ENCODE measurements at regions not wholly inside any gene's neighbourhood (a gene's known extent, or its start where the extent isn't known, plus 50 kb on each side); places are given as distances from the start of the nearest gene placed in this dataset.
"Not testable (repeated sequence)": the region's sequence is repeated elsewhere in the genome, so short reads cannot be mapped to it uniquely, and the experiment has no call there.

- no peak overlapping the region for H3K4me3 ChIP-seq
- H3K27me3 ChIP-seq, result peaks cover 7% of the 10 kb centered on the region; the same call in 1 of the 2 replicates
- no peaks in the 10 kb centered on the region for H3K36me3 ChIP-seq
- H3K9me3 ChIP-seq, result no peaks in the 10 kb centered on the region
- peak; percentile 39 for DNase-seq
Measured at GRCh38 chr5:36739751-36740221, 133.4 kb downstream of the SLC1A3 start.

GRCh38 chr5:36740259-36740898, 134.0 kb downstream of the SLC1A3 start:
- no peaks in the 10 kb centered on the region for H3K9me3 ChIP-seq
- no peak for DNase-seq
- no peaks in the 10 kb centered on the region for H3K36me3 ChIP-seq
- H3K4me3 ChIP-seq, result no peak overlapping the region
- peaks cover 8% of the 10 kb centered on the region for H3K27me3 ChIP-seq

GRCh38 chr5:36741128-36741527, 134.7 kb downstream of the SLC1A3 start:
- Histone ChIP-seq H3K36me3 (no peaks in the 10 kb centered on the region), H3K27me3 (peaks cover 13% of the 10 kb centered on the region), H3K9me3 (no peaks in the 10 kb centered on the region), H3K4me3 (no peak overlapping the region)
- DNase-seq, result no peak

GRCh38 chr5:36743891-36744772, 132.4 kb upstream of the NIPBL start:
- Histone ChIP-seq H3K4me3 (peak overlapping the region; percentile 54), H3K27me3 (peaks cover 23% of the 10 kb centered on the region), H3K9me3 (no peaks in the 10 kb centered on the region), H3K36me3 (no peaks in the 10 kb centered on the region)
- peak; percentile 78 for DNase-seq

- peaks cover 32% of the 10 kb centered on the region for H3K27me3 ChIP-seq
- H3K9me3 ChIP-seq, result no peaks in the 10 kb centered on the region
- no peaks in the 10 kb centered on the region for H3K36me3 ChIP-seq
- H3K4me3 ChIP-seq, result peak overlapping the region; percentile 54
- DNase-seq, result no peak
Measured at GRCh38 chr5:36744773-36745589, 131.6 kb upstream of the NIPBL start.

GRCh38 chr5:36747794-36748193, 128.8 kb upstream of the NIPBL start:
- not testable (repeated sequence) for H3K4me3 ChIP-seq, H3K36me3 ChIP-seq, DNase-seq, H3K9me3 ChIP-seq
- peaks cover 36% of the 10 kb centered on the region for H3K27me3 ChIP-seq

GRCh38 chr5:36751886-36752285, 124.7 kb upstream of the NIPBL start:
- no peaks in the 10 kb centered on the region for H3K36me3 ChIP-seq
- no peak for DNase-seq
- H3K27me3 ChIP-seq, result peaks cover 18% of the 10 kb centered on the region; the same call in 1 of the 2 replicates
- H3K4me3 ChIP-seq, result no peak overlapping the region
- no peaks in the 10 kb centered on the region for H3K9me3 ChIP-seq

- Histone ChIP-seq H3K9me3 (no peaks in the 10 kb centered on the region), H3K27me3 (peaks cover 8% of the 10 kb centered on the region; the same call in 1 of the 2 replicates), H3K36me3 (no peaks in the 10 kb centered on the region), H3K4me3 (no peak overlapping the region)
- DNase-seq, result no peak
Measured at GRCh38 chr5:36755342-36755741, 121.2 kb upstream of the NIPBL start.

- H3K36me3 ChIP-seq, result no peaks in the 10 kb centered on the region
- no peaks in the 10 kb centered on the region for H3K9me3 ChIP-seq
- peaks cover 5% of the 10 kb centered on the region; the same call in 1 of the 2 replicates for H3K27me3 ChIP-seq
- no peak for DNase-seq
- H3K4me3 ChIP-seq, result no peak overlapping the region
Measured at GRCh38 chr5:36755920-36756488, 120.6 kb upstream of the NIPBL start.

- H3K9me3 ChIP-seq, result no peaks in the 10 kb centered on the region
- H3K27me3 ChIP-seq, result peaks cover 4% of the 10 kb centered on the region; the same call in 1 of the 2 replicates
- H3K4me3 ChIP-seq, result no peak overlapping the region
- no peaks in the 10 kb centered on the region for H3K36me3 ChIP-seq
- no peak for DNase-seq
Measured at GRCh38 chr5:36756848-36757247, 119.7 kb upstream of the NIPBL start.

GRCh38 chr5:36759117-36759516, 117.5 kb upstream of the NIPBL start:
- Histone ChIP-seq H3K27me3 (peaks cover 7% of the 10 kb centered on the region), H3K4me3 (no peak overlapping the region), H3K9me3 (no peaks in the 10 kb centered on the region), H3K36me3 (no peaks in the 10 kb centered on the region)
- no peak for DNase-seq

- no peak for DNase-seq
- Histone ChIP-seq H3K36me3 (no peaks in the 10 kb centered on the region), H3K4me3 (no peak overlapping the region), H3K27me3 (peaks cover 10% of the 10 kb centered on the region), H3K9me3 (no peaks in the 10 kb centered on the region)
Measured at GRCh38 chr5:36763454-36763853, 113.1 kb upstream of the NIPBL start.

GRCh38 chr5:36765876-36766275, 110.7 kb upstream of the NIPBL start:
- H3K4me3 ChIP-seq, result no peak overlapping the region
- H3K9me3 ChIP-seq, result no peaks in the 10 kb centered on the region; the same call in 1 of the 2 replicates
- H3K36me3 ChIP-seq, result no peaks in the 10 kb centered on the region
- peaks cover 8% of the 10 kb centered on the region for H3K27me3 ChIP-seq
- no peak for DNase-seq

GRCh38 chr5:36766981-36767380, 109.6 kb upstream of the NIPBL start:
- Histone ChIP-seq H3K36me3 (no peaks in the 10 kb centered on the region), H3K27me3 (peaks cover 8% of the 10 kb centered on the region), H3K4me3 (no peak overlapping the region), H3K9me3 (peaks cover 3% of the 10 kb centered on the region; the same call in 1 of the 2 replicates)
- no peak for DNase-seq

GRCh38 chr5:36768450-36768849, 108.1 kb upstream of the NIPBL start:
- H3K36me3 ChIP-seq, result no peaks in the 10 kb centered on the region
- peaks cover 3% of the 10 kb centered on the region; the same call in 1 of the 2 replicates for H3K9me3 ChIP-seq
- DNase-seq, result no peak
- H3K27me3 ChIP-seq, result peaks cover 5% of the 10 kb centered on the region; the same call in 1 of the 2 replicates
- H3K4me3 ChIP-seq, result no peak overlapping the region

- Histone ChIP-seq H3K9me3 (peaks cover 3% of the 10 kb centered on the region; the same call in 1 of the 2 replicates), H3K4me3 (no peak overlapping the region), H3K27me3 (peaks cover 5% of the 10 kb centered on the region; the same call in 1 of the 2 replicates), H3K36me3 (no peaks in the 10 kb centered on the region)
- DNase-seq, result no peak
Measured at GRCh38 chr5:36769129-36769770, 107.3 kb upstream of the NIPBL start.
